Suppressor macrophage treated with lipopolysaccharide for 4 hours (primary cell): ENCODE measurements at regions not wholly inside any gene's neighbourhood (a gene's known extent, or its start where the extent isn't known, plus 50 kb on each side); places are given as distances from the start of the nearest gene placed in this dataset.

Source experiments
- DNase-seq: peaks from one replicate; pipeline ENCODE4 v3.0.0-alpha.2; 2020

DNA sequence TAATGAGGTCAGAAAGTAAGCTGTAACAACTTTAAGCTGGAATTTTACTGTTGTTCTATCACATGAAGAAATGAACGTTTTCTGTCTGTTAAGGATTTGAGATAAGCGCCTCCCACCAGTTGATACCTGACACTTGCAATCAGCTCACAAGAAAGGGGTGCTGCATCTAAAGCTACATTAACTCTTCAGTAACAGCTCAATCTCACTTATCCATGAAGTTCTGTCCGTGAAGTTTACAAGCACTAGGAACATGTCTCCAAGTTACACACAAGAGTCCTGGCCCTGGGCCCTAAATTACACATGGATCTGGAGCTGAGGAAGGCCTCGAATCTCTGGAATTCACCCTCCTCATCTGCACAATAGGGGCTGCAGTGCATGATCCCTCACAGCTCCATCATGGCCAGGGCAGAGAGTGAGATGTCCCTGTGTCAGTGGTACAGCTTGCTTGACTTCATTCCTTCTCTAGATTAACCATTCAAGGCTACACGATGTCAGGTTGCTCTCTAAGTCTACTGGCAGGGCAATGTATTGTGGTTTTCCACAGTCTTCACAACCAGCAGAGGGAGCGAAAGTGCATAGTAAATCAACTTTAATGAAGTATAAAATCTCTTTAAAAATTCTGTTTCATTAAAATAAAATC lies 182.4 kb upstream of the MCHR2 start:
- no peak for DNase-seq

DNA sequence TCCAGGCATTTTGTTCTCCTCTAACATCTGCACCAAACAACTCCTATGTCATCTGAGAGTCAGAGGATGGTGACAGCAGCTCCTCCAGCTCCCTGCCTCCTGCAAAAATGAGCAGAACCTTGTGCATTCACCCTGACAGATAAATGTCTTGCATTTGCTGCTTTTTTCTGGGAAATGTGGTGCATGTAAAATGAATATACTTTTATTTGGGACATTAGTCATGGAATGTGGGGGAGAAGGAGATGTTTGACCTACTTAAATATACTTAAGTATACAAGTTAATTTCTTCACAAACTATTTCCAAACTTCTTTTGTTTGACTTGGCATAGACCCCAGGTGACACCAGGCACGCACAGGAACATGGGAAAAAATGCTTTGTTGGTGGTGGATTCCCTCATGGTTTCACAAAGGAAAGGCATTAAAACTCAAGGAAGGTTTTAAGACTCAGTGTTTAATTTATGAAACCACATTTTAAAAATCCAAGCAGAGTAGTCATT lies 181.8 kb upstream of the MCHR2 start:
- DNase-seq, result no peak

GRCh38 chr6:100173211-100173610 lies 179.2 kb upstream of the MCHR2 start:
- no peak for DNase-seq

- DNase-seq, result no peak
Observed at GRCh38 chr6:100172322-100172713, 178.3 kb upstream of the MCHR2 start.

GRCh38 chr6:100171533-100172321 lies 177.7 kb upstream of the MCHR2 start:
- no peak for DNase-seq

DNA sequence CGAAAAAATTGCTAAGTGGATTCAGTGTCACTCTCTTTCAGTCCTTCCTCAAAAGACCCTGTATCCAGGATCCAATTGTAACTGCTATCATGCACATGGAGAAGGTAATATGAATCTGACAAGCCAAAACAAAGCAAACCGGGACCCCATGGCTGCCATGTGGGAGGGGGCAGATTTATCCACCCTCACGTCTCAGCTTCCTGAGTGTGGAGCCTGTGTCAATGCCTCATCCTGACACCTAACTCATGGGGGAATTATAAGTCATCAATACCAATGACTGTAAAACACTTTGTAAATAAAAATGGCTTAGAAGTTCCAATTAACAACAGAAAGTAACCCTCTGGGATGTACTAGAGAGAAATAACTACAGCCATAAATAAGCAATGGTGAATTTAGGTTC lies 174.1 kb upstream of the MCHR2 start:
- no peak for DNase-seq

GRCh38 chr6:100167585-100167984 lies 173.6 kb upstream of the MCHR2 start:
- DNase-seq, result no peak

DNA sequence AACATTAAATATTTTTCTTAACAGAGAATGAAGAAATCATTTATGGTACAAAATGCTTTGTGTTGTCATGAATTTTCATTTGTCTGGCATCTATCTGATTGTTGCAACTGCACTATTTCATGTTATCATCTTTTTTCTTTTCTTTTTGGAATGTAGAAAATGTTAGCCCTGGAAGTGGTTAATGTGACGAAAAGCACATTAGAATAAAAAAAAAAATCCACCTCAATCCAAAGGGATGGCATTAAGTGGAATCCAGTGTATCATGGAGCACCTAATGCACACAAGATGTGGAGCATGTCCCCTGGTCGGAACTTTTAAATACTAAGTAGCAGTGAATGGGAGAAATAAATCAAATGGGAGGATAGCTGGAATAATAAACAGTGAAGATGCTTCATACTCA lies 172.9 kb upstream of the MCHR2 start:
- no peak for DNase-seq

DNA sequence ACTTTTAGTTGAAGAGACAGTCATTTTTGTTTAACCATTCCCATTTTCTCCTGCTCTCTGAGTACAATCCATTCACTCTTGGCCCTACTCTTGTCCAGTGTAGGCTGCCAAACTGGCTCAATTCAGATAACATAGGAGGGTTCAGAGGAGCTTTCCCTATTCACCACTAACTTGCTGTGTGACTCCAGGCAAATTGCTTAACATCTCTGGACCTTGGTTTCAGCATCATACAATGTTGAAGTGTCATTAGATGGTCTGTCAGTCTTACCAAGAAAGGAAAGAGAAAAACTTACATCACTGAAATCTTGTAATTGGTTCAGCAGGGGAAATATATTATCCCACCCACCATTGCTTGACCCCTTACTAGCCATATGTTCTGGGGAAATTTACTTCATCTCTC lies 171.4 kb upstream of the MCHR2 start:
- DNase-seq, result no peak

- DNase-seq, result no peak
Observed at GRCh38 chr6:100163035-100163434, 169.0 kb upstream of the MCHR2 start.

- no peak for DNase-seq
Observed at GRCh38 chr6:100161782-100162365, 167.9 kb upstream of the MCHR2 start.

GRCh38 chr6:100160930-100161329 lies 166.9 kb upstream of the MCHR2 start:
- DNase-seq, result no peak

DNA sequence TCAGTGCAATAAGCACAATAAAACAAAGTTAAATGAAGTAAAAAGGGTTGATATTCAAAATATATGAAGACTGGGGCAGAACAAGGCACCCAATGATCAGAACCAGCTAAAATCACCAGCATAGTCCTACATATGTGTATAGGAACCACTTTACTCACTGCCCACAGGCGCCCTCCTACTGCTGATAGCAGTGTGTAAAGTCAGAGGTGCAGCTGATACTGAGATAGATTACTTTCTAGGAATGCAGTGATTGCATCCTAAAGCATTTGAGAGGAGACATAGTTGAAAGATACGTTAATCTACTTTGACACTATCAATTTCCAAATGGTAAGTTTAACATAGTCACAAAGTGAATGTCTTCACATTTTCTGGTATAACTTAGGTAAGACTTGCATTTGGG lies 161.1 kb upstream of the MCHR2 start:
- no peak for DNase-seq

GRCh38 chr6:100153636-100154275 lies 159.7 kb upstream of the MCHR2 start:
- no peak for DNase-seq

DNA sequence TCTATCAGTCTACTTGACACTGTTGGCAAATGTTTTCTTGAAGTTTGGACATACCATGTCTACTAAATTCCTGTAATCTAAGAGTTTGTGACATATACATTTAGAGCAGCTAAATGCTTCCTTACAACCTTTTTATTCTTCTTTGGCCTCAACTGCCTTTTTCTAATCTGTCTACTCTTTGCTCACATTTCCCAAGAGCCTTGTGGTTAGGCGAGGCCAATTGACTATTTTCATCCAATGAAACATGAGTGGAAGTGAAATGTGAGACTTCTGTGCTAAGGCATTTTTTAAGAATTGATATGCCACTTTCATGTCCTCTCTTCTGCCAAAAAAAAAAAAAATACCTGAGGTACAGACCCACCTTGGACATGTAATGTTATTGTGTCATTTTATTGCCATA lies 158.2 kb upstream of the MCHR2 start:
- DNase-seq, result no peak

- no peak for DNase-seq
Observed at GRCh38 chr6:100144991-100145390, 151.0 kb upstream of the MCHR2 start.

- no peak for DNase-seq
Observed at GRCh38 chr6:100138346-100139022, 144.5 kb upstream of the MCHR2 start.

DNA sequence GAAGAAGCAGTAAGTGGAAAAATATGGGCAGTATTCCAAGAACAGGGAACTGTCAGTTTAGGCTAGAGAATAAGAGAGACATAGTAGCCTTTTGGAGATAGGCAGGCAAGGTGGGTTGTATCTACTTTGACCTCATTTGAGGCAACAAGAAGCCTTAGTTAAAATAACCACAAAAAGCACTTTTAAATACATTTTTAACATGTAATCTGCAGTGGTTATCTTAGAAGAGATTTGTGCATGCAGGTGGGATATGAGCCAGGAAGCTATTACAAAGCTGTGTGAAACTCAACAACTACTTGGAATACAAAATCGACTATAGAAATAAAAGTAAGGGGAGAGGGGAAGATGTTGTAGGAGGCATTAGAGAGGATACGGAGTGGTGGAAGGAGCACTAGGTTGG lies 143.7 kb upstream of the MCHR2 start:
- DNase-seq, result no peak

DNA sequence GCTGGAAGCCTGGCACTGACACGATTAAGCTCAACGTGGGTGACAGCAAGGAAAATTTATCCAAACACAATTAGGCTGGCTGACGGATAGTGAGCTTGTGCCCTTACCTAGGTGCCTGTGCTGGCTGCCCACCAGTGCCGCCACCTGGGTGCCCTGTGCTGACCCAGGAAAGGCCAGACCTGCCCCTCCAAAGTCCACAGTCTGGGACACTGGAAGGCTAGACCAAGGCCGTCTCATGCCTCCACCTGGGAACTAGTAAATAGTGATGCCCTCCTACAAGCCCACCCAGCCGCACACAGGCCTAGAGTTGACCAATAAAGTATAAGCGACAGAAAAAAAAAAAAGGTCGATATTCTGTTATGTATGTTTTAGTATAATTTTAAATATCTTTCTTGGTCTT lies 142.6 kb upstream of the MCHR2 start:
- DNase-seq, result no peak

GRCh38 chr6:100135977-100136376 lies 142.0 kb upstream of the MCHR2 start:
- DNase-seq, result no peak

- no peak for DNase-seq
Observed at GRCh38 chr6:100134703-100135102, 140.7 kb upstream of the MCHR2 start.

DNA sequence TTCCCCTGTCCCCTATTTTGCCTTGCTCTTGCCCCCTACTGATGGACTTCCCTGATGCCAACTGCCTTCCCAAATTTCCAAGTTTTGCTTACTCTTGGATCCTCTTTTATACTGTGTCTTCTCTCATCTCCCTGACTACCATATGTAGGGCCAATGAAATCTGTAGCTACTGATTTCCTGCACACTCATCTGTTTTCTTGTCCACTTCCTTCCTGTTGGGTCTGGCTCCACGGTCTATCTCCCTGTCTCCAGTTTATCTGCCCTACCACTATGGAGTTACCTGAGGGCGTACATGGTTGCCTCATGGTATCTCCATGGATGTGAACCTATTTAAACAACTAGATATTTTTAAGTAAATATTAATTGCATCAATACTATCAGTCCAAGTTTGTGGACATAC lies 140.3 kb upstream of the MCHR2 start:
- no peak for DNase-seq

DNA sequence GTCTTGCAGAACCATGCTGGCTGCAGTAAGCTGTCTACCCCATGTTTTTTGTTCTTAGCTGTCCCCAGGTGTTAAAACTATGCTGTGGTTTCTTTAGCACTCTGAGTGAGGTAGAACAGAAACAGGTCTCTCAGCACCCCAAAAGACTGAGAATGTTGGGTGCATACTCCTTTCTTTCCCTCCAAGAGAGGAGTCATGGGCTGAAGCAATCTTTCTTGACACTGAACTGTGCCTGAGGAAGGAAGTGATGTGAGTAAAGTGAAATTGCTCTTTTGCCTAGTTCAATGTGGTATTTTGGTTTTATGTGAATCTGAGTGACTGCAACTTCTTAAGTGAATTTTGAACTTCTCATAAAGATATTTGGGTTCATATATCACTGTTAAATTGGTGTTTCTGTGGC lies 138.0 kb upstream of the MCHR2 start:
- no peak for DNase-seq
